Fibroblast of pulmonary artery (primary cell): ENCODE measurements at regions not wholly inside any gene's neighbourhood (a gene's known extent, or its start where the extent isn't known, plus 50 kb on each side); places are given as distances from the start of the nearest gene placed in this dataset.

Source experiments
- DNase-seq: peaks from one replicate; pipeline ENCODE4 v3.0.0-alpha.2; 2010; ENCODE audit warnings: low read depth
- H3K4me3 ChIP-seq: replicated peaks from 2 replicates; pipeline ENCODE4 v1.5.1; 2011; ENCODE audit warnings: low read depth, mild to moderate bottlenecking, control low read depth, low read length, moderate library complexity
- CTCF ChIP-seq: IDR thresholded peaks from 2 replicates; pipeline ENCODE4 v1.5.1; 2011; ENCODE audit warnings: mild to moderate bottlenecking, control low read depth, low read length, inconsistent platforms; ENCODE audit errors: missing control alignments

GRCh38 chr13:80664950-80665349 is 324.0 kb upstream of the SPRY2 start:
- TF ChIP-seq CTCF, result no peak
- DNase-seq, result peak; percentile 61
- no peak overlapping the region for H3K4me3 ChIP-seq

- H3K4me3 ChIP-seq, result no peak overlapping the region
- TF ChIP-seq CTCF, result no peak
- no peak for DNase-seq
Observed at GRCh38 chr13:80663788-80664187, 322.9 kb upstream of the SPRY2 start.

- TF ChIP-seq CTCF, result no peak
- no peak overlapping the region for H3K4me3 ChIP-seq
- DNase-seq, result no peak
Observed at GRCh38 chr13:80658705-80659104, 317.8 kb upstream of the SPRY2 start.

- no peak for DNase-seq
- no peak for TF ChIP-seq CTCF
Observed at GRCh38 chr13:80656512-80656904, 315.6 kb upstream of the SPRY2 start.

GRCh38 chr13:80655778-80656511 is 315.0 kb upstream of the SPRY2 start:
- DNase-seq, result no peak
- no peak overlapping the region for H3K4me3 ChIP-seq
- no peak for TF ChIP-seq CTCF

More at GRCh38 chr13:80656512-80656904, 315.6 kb upstream of the SPRY2 start:
- H3K4me3 ChIP-seq, result no peak overlapping the region

- TF ChIP-seq CTCF, result no peak
- DNase-seq, result no peak
- no peak overlapping the region for H3K4me3 ChIP-seq
Observed at GRCh38 chr13:80654638-80655249, 313.8 kb upstream of the SPRY2 start.

GRCh38 chr13:80649274-80649673 is 308.3 kb upstream of the SPRY2 start:
- TF ChIP-seq CTCF, result no peak
- no peak overlapping the region for H3K4me3 ChIP-seq
- DNase-seq, result no peak
